ENCODE measurements at regions not wholly inside any gene's neighbourhood (a gene's known extent, or its start where the extent isn't known, plus 50 kb on each side); places are given as distances from the start of the nearest gene placed in this dataset.

DNA sequence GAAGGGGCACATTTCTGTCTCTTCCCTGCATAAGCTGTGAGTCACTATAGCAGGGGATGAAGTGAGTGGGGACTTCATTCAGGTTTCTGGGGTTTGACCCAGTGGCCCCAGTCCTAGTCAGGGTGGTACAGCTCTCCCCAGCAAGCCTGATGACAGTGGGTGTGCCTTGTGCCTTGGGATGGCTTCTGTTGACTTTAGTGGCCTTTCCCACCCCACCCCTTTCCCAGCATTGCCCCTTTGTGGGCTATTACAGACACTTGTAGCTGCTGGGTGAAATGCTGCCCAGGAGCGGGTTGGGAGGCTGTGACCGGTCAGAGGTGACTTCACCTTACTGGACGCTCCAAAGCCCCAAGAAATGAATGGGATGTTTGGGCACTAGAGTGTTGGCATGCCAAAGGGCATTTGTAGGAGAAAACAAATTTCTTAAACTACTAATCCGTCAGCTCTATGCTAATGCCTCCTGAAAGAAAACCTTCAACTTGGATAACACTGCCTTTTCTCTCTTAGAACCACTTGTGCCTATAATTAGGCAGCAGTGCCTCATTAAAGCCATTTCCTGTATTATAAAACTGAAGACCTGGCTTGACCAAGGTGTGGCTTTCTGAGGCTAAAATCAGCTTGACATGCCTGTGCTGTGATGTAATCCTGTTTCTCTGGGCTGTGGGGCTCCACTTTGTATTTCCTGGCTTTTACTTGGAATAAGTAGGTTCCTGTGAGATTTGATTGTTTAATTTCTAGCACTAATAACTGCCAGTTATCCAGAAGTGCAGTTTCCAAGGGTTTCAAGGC is 119.0 kb upstream of the SLC25A48 start:
- Mint-ChIP-seq H3K9me3 (ENCODE audit: low read depth) (peaks cover 3% of the 10 kb centered on the region), H3K36me3 (ENCODE audit: low read depth) (peaks cover 3% of the 10 kb centered on the region), H3K4me1 (ENCODE audit: low read depth) (peaks cover 13% of the 10 kb centered on the region), H3K4me3 (ENCODE audit: unreplicated experiment) (no peak overlapping the region), H3K27ac (ENCODE audit: unreplicated experiment) (no peak overlapping the region), H3K27me3 (ENCODE audit: low read depth) (peaks cover 60% of the 10 kb centered on the region)
- no peak for DNase-seq (ENCODE audit: low spot score)
- TF ChIP-seq, protein P1, sequence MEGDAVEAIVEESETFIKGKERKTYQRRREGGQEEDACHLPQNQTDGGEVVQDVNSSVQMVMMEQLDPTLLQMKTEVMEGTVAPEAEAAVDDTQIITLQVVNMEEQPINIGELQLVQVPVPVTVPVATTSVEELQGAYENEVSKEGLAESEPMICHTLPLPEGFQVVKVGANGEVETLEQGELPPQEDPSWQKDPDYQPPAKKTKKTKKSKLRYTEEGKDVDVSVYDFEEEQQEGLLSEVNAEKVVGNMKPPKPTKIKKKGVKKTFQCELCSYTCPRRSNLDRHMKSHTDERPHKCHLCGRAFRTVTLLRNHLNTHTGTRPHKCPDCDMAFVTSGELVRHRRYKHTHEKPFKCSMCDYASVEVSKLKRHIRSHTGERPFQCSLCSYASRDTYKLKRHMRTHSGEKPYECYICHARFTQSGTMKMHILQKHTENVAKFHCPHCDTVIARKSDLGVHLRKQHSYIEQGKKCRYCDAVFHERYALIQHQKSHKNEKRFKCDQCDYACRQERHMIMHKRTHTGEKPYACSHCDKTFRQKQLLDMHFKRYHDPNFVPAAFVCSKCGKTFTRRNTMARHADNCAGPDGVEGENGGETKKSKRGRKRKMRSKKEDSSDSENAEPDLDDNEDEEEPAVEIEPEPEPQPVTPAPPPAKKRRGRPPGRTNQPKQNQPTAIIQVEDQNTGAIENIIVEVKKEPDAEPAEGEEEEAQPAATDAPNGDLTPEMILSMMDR (IDR thresholded peaks at IDR 0.05): no peak

DNA sequence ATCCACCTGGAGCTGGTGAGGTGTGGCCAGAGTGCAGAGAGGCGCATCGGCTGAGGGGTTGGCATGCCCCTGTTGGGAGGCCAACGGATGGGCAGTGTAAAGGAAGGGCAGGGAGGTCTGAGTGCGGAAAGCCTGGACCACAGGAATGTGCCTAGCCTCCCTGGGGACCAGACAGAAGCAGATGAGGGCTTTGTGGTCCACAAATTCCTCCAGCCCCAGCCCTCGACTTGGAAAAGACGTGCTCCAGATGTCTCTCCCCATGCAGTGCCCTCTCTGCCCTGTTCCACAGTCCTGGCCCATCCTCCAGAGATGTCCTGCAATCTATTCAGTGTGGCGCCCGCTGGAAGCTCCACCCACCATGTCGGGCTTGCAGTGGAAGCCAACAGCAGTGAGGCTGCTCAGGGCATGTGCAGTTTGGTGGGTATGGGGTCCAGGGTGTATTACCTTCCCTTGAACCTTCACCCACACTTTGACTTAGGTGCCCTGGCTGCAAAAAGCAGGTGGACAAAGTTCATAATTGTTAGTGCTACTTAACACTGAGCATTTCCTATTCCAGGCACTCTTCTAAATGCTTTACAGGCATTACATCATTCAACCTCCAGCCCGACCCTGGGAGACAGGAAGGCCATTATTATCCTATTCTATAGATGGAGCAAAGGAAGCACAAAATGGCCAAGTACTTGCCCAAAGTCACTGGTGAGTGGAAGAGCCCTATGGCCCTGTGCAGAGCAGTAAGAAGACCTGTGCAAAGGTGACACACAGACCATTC is 120.2 kb upstream of the SLC25A48 start:
- TF ChIP-seq, protein P1 (IDR thresholded peaks at IDR 0.05): no peak
- peaks cover 3% of the 10 kb centered on the region for H3K9me3 Mint-ChIP-seq (ENCODE audit: low read depth)
- peaks cover 3% of the 10 kb centered on the region for H3K36me3 Mint-ChIP-seq (ENCODE audit: low read depth)
- no peak for DNase-seq (ENCODE audit: low spot score)
- H3K27ac Mint-ChIP-seq (ENCODE audit: unreplicated experiment): no peak overlapping the region
- peaks cover 62% of the 10 kb centered on the region for H3K27me3 Mint-ChIP-seq (ENCODE audit: low read depth)
- H3K4me3 Mint-ChIP-seq (ENCODE audit: unreplicated experiment): no peak overlapping the region
- H3K4me1 Mint-ChIP-seq (ENCODE audit: low read depth): peaks cover 18% of the 10 kb centered on the region

DNA sequence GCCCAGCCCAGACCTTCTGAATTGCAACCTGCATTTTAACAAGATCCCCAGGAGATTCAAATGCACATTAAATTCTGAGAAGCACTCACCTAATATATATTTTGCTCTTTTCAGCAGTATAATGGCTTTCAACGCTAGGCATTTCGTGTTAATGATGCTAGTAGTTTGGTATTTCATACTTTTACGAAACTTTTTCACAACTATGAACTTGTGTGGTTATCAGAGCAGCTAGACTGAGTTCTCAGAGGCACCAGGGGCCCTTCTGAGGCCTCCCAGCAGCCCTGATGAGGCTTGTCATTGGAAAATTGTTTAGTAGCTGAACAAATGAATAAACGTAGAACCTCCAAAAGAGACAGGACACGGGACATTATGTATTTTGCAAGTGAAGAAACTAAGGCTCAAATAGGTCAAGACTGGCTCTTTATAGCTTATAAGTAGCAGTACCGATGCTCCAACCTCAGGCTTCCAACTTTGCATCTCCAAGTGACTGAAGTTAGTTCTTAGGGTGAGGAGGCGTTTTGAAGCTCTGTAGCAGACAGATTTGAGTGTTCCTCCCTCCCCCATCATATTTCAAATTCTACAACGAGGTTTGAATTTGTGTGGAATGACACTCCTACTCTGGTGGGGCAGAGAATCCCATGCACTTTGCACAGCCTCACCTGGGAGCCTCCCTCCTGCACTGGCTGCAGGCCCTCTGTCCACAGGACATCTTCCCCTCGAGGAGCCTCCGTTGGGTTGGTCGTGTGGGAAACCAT is 121.1 kb upstream of the SLC25A48 start:
- TF ChIP-seq, protein P1 (IDR thresholded peaks at IDR 0.05): no peak
- H3K27me3 Mint-ChIP-seq (ENCODE audit: low read depth): peaks cover 67% of the 10 kb centered on the region
- peaks cover 16% of the 10 kb centered on the region for H3K4me1 Mint-ChIP-seq (ENCODE audit: low read depth)
- H3K36me3 Mint-ChIP-seq (ENCODE audit: low read depth): peaks cover 3% of the 10 kb centered on the region
- H3K9me3 Mint-ChIP-seq (ENCODE audit: low read depth): peaks cover 3% of the 10 kb centered on the region
- no peak overlapping the region for H3K27ac Mint-ChIP-seq (ENCODE audit: unreplicated experiment)
- no peak overlapping the region for H3K4me3 Mint-ChIP-seq (ENCODE audit: unreplicated experiment)
- no peak for DNase-seq (ENCODE audit: low spot score)

DNA sequence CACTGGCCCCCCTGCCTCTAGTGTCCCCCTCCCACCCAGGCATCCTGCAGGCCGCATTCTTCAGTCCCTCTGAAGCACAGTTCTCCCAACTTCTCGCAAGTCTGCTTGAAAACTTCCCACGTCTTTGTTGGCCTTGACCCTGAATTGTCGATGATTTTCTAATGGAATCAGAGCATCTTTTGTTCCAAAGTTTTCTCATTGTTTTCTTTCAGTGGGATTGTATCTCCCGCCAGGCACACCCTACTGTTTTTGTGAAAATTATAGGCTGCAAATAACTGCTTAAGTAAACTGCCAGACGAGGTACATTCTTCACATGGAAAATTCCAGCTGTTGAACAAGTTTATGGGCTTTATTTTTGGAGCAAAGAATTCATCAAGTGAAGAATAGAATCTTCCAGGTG is 122.6 kb upstream of the SLC25A48 start:
- H3K36me3 Mint-ChIP-seq (ENCODE audit: low read depth): peaks cover 3% of the 10 kb centered on the region
- TF ChIP-seq, protein P1 (IDR thresholded peaks at IDR 0.05): no peak
- H3K27me3 Mint-ChIP-seq (ENCODE audit: low read depth): peaks cover 60% of the 10 kb centered on the region
- H3K27ac Mint-ChIP-seq (ENCODE audit: unreplicated experiment): no peak overlapping the region
- DNase-seq (ENCODE audit: low spot score): no peak
- no peak overlapping the region for H3K4me3 Mint-ChIP-seq (ENCODE audit: unreplicated experiment)
- H3K4me1 Mint-ChIP-seq (ENCODE audit: low read depth): peaks cover 16% of the 10 kb centered on the region
- H3K9me3 Mint-ChIP-seq (ENCODE audit: low read depth): peaks cover 3% of the 10 kb centered on the region

Data from chondrocyte (in vitro differentiated cells).